ENCODE measurements at regions not wholly inside any gene's neighbourhood (a gene's known extent, or its start where the extent isn't known, plus 50 kb on each side); places are given as distances from the start of the nearest gene placed in this dataset.

DNA sequence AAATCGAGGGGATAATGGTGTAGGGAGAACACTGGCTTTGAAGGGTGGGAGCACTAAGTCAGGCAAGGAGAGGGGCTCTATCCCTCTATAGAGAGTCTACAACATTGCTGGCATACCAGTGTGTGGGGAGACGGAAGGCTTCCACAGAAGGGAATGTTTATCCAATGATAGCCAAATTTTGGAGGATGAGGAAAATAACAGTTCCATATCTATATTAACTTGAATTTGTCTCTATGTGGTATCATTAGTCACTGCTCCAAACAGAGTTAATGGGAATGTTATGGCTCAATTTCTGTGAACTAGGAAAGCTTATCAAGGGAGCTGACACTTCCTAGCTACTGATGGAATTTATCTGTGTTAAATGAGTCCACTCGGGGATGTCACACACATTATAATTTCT, 208.9 kb upstream of the PHACTR1 start:
- TF ChIP-seq, protein P1, sequence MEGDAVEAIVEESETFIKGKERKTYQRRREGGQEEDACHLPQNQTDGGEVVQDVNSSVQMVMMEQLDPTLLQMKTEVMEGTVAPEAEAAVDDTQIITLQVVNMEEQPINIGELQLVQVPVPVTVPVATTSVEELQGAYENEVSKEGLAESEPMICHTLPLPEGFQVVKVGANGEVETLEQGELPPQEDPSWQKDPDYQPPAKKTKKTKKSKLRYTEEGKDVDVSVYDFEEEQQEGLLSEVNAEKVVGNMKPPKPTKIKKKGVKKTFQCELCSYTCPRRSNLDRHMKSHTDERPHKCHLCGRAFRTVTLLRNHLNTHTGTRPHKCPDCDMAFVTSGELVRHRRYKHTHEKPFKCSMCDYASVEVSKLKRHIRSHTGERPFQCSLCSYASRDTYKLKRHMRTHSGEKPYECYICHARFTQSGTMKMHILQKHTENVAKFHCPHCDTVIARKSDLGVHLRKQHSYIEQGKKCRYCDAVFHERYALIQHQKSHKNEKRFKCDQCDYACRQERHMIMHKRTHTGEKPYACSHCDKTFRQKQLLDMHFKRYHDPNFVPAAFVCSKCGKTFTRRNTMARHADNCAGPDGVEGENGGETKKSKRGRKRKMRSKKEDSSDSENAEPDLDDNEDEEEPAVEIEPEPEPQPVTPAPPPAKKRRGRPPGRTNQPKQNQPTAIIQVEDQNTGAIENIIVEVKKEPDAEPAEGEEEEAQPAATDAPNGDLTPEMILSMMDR (conservative IDR thresholded peaks at IDR 0.05; ENCODE audit: low read depth, low read length), result no peak
- no peak for TF ChIP-seq EZH2 (IDR thresholded peaks at IDR 0.05; ENCODE audit: borderline replicate concordance, low read depth, low read length, poor library complexity, severe bottlenecking)
